ENCODE measurements at regions not wholly inside any gene's neighbourhood (a gene's known extent, or its start where the extent isn't known, plus 50 kb on each side); places are given as distances from the start of the nearest gene placed in this dataset.

DNA sequence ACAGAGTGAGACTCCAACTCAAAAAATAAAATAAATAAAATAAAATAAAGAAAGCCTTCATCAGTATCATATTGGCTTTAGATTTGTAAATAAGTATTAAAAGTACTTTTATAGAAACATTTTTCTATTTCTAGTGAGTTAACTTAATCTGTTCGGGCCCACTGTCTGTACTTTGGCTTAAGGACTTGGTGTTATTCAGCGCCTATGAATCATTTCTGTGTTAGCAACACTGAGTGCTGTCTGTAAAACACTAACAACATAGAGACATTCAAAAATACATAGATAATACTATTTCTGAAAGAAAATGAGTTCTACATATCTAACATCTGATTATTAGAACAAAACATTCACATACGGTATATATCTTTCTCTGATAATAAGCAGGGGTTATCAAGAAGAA, 221.5 kb upstream of the CDH19 start:
- DNase-seq: no peak

DNA sequence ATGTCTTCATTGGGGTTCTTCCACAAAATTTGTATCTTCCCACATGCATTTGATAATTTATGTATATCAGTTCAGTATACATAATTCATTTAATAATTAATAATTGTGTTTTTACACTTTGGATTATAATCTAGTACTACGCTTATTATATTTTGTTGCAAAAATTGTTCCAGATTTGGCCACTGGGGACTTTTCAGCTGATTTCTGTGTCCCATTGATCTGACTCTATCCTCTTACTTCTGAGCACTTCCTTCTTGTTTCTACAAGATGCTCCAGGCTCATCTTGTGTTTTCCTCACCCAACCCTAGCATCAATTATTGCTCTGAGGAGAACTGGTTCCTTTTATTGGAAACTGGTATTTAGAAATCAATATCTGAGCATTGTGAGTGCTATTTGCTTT, 215.3 kb upstream of the CDH19 start:
- no peak for DNase-seq

DNA sequence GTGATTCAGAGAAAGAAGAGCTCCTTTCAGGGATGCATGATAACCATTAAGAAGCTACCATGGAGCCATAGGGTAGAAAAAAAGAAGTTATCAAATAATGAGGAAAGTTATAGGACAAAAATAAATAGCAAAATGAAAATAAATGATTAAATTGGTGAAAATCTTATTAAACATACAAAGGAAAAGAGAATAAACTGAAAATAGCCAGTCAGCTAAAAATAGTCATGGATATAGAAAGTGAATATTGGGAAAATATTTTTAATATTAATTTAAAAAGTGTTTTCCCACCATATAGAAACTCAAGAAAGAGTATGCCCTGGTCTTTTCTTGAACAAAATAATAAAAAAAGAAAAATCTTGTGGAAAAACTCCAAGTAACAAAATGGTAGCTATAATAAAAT, 209.2 kb upstream of the CDH19 start:
- DNase-seq: no peak

DNA sequence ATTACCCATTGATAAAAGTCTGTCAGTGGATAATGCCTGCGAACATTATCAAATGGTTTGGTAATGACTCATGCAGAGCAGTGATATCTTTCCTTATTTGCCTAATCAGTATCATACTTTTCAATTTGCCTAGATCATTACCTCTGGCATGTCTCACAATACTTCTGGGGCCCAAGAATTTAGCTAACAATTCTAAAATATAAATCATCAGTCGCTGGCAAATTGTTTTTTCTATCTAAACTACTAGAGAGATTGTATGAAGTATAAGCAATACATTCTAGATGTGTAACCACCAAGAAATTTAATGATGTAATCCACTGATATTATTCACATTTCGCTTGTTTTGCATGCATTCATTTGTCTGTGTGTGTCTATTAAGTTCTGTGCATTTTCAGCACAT, 191.2 kb upstream of the CDH19 start:
- DNase-seq: no peak

DNA sequence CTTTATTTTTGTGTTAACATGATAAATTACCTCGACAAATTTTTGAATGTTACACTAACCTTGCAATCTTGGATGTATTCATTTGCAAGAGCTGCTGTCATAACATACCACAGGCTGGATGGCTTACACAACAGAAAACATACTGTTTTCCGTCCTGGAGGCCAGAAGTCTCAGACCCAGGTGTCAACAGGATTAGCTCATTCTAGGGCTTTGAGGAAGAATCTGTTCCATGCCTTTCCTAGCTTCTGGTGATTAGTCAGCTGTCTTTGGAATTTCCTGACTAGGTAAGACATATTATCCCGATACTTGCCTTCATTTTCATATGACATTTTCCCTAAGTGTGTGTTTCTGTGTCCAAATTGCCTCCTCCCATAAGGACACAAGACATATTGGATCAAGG, 188.6 kb upstream of the CDH19 start:
- no peak for DNase-seq

DNA sequence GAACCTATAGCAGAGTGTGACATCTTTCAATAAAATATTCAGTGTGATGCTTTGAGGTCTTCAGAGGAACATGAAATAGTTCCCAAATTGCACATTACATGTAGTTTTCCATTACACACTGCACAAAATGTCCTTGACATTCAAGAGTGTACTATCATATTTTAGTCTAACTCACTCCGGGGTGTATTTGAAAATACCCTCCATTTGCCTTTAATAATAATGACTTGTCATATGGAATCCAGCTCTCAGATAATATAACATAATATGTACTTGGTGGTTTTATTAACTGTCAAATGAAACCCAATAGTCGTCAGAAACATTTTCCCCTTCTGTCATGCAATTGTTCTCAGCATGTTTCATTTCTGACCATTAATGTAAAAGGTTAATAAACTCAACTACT, 176.7 kb upstream of the CDH19 start:
- DNase-seq: no peak

DNA sequence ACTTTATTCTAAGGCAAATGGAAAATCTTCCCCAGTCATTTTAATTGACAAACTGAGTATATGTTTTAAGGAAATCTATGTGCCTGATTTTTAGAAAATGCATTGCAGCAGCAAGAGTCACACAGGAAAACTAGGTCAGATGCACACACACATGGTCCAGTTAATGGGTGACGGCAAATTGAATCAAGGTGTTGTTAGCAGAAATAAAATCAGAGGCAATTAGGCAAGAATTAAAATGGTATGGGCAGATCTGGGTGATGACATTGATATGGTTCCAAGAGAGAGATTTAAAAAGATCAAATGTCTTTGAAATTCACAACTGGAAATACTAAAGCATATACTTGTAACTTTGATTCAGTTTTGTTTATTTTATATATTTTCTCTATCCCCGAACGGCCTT, 174.2 kb upstream of the CDH19 start:
- DNase-seq: no peak

DNA sequence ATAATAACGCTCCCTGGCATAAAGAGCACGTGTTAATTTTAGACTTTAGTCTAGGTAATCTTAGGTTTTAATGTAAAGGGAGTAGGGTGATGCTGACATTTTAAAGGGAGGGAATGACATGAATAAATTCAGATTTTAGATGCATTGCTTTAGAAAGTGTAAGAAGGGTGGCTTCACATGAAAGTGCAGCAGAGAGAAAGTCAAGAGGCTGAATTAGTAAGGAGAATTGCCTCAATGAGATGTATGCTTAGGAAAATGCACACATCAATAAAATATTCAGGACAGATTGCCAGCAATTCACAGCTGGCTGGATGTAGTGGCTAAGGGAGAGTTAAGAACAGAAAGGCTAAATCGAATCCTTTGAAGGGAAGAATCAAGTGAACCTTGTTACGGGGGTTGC, 165.5 kb upstream of the CDH19 start:
- DNase-seq: no peak

DNA sequence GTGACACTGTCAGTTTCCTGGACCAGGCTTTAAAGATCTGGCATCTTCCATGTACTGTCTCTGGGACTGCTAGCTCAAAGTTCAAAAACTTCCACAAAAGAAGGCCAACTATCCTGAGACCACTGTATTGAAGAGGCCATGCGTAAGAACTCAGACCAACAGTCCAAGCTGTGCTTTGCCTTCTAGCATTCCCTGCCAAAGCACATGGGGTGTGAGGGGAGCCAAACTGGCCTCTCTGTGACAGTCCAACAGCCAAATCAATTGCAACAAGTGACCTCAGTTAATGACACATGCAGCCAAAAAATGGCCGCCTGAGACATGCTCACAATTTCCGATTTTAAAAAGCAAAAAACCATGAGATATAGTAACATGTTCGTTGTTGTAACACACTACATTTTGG, 160.3 kb upstream of the CDH19 start:
- DNase-seq: no peak

DNA sequence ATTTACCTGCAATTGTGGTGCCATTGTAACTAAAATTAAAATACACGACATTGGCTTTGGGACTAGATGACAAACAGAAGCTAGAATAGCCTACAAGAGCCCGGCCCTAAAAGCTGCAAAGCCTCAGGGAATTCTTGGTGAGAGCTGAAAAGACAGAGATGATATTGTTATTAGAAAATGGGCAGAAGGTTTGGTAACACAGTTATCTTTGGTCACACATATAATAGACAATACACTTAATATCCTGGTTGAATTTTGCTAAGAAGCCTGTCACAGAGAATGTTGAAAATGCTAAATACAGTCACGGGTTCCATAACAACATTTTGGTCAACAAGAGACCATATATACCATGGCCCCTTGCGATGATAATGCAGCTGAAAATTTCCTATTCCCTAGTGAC, 157.3 kb upstream of the CDH19 start:
- no peak for DNase-seq

DNA sequence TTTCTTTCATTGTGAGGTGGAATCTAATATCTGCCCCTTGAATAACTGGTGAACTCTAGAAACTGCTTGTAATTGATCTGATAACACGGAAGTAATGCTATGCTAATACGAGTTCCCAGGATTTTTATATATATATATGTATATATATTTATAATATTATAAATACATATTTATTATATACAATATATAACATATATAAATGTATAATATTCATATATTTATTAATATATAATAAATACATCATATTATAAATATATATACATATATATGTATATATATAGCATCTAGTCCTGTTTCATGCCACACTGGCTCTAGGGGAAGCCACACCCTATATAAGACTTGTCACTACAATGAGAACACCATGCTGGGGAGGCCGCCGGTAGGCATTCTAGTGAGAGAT, 156.7 kb upstream of the CDH19 start:
- no peak for DNase-seq

DNA sequence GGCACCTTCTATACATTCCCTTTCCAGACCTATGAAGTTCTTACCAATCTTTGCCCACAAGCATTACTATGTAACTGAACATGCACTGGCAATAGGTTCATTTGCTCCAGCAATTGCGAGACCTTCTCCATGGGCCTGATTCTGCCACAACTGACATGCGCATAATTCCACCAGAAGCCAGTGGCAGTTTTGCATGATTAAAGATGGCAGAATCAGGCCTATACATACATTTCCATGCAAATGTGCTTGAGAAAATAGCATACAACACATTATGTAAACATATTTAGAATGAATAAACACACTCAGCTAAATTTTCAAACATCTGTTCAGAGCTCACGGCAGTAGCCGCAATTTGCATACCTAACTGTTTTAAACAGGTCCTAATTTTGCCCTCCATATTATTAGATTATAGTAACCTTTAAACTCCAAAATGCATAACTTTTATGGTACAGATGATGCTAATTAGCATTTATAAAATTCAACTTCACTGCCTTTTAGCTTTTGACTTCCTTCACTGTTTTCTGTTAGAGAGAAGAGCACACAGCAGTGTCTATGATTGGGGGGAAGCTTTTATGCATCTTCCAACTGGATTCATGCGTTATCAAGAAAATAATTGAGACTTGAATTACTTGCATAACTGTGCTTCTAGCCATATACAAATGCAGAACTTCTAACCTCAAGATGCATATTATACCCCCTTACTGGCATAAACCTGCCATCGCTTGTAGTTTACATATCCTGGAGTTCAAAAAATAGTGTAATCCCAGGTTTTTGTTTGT, 155.3 kb upstream of the CDH19 start:
- no peak for DNase-seq

DNA sequence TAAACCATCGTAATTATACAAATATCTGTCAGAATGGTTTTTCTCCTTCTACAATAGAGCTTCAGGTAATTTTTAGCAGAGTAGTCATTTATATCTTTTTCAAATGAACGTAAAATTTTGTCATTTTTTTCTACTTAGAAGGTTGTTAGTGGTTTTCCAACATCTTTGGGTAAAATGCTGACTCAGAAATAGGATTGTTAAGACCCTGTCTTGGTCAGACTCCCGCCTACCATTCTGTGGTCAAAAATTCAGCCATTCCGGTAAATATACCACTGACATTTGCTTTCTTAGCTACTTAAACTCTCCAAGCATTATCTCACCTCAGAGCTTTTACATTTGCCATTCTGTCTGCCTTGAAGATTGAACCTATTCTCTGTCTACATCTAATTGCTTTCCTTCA, 154.1 kb upstream of the CDH19 start:
- no peak for DNase-seq

DNA sequence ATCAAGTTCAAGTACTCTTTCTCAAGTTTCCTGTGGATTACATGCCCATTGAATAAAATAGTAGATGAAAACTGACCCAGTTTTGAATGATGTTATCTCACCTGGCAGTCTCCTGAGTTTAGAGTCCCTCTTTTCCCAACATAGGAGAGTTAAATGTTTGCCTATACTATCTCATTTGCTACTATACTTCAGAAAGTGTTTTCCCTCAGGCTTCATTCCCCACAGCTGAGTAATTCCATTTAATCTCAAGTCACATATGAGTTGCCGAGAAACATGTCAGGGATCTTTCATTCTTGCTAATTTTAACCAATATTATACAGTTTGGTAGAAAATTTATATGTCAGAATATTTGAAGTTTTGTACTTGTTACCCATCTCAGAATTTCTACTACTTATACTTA, 150.4 kb upstream of the CDH19 start:
- DNase-seq: no peak

DNA sequence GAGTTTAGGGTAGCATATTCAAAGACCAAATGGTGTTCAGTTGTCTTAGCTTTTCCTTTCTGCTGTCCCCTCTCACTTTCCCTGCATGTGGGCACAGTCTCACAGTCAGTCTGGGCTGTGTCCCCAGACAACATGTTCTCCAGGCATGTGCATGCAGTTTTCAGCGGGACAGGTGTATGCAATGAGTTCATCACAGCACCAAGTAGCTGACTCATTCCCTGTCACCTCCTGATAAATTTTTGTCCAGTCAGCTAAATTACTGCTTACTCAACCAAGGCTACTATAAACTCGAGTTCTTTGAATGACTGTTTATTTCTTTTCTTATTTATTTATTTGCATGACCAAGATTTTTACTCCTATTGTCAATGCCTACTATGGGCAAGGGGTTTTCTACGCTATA, 148.8 kb upstream of the CDH19 start:
- no peak for DNase-seq

DNA sequence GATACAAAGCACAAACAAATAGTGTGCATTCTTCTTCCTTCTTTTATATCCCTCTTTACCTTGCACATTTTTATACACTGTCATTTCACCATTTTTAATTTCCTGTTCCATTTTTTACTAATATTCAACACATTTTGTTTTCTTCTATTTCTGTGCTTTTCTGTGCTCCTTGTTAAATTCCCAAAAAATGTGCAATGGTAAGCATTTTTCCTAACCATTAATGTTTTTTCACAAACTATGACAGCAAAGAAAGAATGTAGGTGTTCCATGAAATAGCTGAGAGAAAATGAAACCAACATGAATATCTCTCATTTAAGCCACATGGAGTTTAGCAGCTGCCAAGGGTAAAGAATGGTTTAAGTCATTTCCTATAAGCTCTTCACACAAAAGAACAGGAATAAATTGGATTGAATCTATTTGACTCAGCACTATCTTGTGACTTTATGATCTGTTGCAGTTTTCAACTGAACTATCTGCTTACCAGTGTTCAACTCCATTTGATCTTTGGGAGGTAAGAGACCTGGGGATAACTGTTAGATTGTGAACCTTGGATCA, 145.7 kb upstream of the CDH19 start:
- no peak for DNase-seq

DNA sequence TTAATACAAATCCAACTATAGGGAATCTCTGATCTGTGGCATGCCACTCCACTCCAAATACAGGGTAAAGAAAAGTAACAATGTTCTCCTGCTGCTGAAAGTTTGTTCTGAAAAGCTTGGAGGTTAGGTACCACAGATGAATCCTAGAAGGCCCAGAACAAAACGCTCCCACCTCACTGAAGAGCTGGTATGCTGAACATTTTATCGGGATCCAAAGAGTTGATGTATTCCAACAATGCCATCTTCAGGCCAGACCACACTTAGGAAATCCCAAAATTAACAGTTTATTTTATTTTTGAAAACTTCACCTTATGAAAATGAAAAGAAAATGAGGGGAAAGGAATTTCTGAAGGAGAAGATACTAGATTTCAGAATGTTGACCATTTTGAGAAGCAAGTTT, 145.1 kb upstream of the CDH19 start:
- no peak for DNase-seq

DNA sequence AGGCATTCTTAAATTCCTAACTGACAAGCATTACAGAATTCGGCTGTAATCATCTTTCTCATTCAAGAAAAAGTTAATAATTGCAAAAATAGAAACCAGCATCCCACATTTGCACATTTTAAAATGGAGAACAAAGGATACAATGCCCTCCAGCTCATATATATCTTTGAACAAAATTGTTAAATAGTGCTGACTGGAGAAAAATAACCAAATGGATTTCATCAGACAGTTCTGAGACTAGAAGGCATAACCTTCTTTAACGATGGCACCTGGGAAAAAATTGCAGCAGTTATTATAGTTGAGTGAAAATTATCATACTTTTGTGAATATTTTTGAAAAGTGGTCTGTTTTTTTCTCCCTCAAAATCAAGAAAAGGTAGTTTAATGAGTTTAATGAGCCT, 138.9 kb upstream of the CDH19 start:
- DNase-seq: no peak

DNA sequence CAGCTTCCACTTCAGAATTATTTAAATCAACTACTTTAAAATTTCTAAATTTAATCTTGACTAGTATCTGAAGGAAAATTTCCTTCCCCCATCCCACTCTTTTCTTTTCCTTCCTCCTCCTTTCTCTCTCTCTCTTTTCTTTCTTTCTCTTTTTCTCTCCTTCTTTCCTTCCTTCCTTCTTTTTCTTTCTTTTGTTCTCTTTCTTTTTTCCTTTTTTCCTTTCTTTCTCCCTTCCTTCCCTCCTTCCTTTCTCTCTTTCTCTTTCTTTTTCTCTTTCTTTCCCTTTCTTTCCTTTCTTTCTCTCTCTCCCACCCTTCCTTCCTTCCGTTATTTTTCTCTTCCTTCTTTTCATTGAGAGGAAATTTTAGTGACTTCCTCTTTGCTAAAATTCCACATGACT, 132.0 kb upstream of the CDH19 start:
- no peak for DNase-seq

DNA sequence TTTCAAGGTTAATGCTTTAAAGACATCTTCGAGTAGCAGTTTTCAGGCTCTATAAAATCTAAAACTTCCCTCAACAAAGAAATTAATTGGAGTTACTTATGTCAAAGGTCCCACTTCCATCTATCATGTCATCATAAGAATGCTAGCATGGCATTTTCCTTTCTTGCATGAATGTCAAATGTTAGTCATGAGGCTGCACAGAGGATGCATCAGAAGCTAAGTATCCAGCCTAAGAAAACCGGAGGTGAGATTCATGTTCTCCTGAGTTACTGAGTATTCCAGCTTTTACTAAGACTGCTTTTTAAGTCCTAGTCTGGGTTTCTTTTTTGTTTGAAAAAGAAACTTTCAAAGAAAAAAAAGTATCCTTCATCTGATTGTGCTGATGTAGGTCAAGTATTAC, 130.6 kb upstream of the CDH19 start:
- no peak for DNase-seq

DNA sequence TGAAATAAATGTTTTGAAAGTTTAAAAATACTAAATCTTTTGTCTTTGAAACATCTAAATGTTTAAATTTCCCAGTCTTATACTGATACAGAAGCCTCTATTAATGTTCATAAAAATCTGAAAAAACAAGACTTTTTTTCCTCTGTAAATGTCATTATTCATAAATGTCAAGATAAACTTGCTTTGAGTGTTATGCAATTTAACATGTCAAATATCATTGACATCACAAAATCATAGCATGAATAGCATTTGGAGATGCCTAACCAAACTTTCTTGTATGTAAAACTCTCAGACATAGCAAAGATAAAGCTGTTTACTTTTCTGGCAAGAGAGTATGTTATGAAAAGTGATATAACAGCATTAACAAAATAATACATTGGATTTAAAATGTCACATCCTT, 128.0 kb upstream of the CDH19 start:
- DNase-seq: no peak

DNA sequence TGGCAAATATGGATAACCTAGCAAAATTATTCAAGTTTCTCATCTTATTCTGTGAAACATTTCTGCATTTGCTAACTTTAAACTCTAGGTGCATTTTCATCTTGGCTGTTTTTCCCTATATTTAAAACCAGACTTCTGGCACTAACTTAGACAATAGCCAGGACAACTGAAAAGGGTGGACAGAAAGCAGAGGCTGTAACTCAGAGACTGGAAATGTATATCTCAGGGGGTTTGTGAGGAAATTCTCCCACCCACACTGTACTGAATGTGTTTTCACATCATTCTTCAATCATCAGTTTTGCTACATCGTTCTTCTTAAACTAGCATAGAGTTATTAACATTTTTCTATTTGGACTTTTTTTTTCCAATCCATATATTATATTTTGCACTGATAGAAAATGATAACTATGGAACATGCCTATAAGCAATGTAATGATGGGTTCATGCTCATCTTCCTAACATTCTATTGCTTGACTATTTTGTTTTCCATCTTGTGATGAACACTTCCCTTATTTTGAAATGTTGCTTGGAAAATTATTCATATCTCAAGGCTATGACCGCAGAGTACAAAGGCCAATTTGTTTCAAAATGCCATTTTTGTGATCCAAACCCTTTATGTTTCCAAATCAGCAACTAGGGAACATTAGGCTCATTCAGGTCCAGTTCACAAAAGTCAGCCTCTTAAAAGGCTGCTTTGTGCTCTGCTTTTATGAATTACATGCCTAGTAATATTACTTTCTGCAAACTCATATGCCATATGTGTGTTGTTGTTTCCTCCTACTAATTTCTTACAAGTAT, 125.8 kb upstream of the CDH19 start:
- DNase-seq: no peak

DNA sequence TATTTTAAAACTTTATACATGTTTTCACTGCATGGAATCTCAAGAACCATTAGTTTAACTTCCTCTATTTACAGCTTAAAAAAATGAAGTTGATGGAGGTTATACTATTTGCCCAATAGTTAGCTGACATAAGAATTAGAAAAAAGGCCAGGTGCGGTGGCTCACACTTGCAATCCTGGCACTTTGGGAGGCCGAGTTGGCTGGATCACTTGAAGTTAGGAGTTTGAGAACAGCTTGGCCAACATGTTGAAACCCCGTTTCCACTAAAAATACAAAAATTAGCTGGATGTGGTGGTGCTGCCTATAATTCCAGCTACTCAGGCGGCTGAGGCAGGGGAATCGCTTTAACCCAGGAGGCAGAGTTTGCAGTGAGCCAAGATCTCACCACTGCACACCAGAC, 125.1 kb upstream of the CDH19 start:
- no peak for DNase-seq

DNA sequence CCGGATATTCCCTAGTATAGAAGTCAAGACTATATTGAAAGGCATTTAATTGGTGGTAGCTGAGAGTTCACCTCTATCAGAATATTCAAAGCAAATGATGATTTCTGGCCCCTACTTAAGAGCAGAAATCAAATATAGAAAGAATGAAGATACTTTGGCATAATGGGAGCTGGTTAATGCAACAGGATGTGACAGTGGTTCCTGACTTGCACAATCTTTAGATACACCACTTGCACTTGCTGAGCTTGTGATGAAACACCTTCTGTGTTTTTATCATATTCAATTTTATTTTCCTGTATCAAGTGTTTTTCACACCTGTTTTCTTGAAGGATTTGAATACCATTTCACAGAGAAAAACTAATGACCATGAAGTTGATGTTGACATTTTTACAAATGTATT, 124.1 kb upstream of the CDH19 start:
- no peak for DNase-seq
